ENCODE measurements at regions not wholly inside any gene's neighbourhood (a gene's known extent, or its start where the extent isn't known, plus 50 kb on each side); places are given as distances from the start of the nearest gene placed in this dataset.

- ChIA-PET CTCF (ENCODE audit: low intra/inter-chr PET ratio) (no interaction called here), POLR2A (no interaction called here)
- intact Hi-C loops (cut with micrococcal nuclease) (no loop called here), in situ Hi-C loops (cut with MboI) (no loop called here)
- Histone ChIP-seq H3K4me2 (ENCODE audit: insufficient read depth, low read length) (no peak overlapping the region), H3K9me3 (replicated peaks; ENCODE audit: control insufficient read depth, insufficient read depth, low read depth, low read length) (no peaks in the 10 kb centered on the region), H3K27ac (ENCODE audit: extremely low read depth, low read depth, low read length) (no peak overlapping the region), H4K20me1 (replicated peaks; ENCODE audit: control insufficient read depth, insufficient read depth, low read length) (no peaks in the 10 kb centered on the region), H3K9me1 (ENCODE audit: control insufficient read depth, insufficient read depth, low read length) (no peaks in the 10 kb centered on the region), H3K4me1 (replicated peaks in 1 of 2; ENCODE audit: control insufficient read depth in 2 of 2, insufficient read depth in 2 of 2, low read length in 2 of 2) (no peaks in the 10 kb centered on the region), H2AFZ (ENCODE audit: low read depth, low read length) (no peak overlapping the region), H3K9ac (ENCODE audit: insufficient read depth in 1 of 2, low read depth in 2 of 2, low read length in 2 of 2) (no peak overlapping the region), H3K79me2 (ENCODE audit: control insufficient read depth, insufficient read depth, low read length) (no peaks in the 10 kb centered on the region), H3K36me3 (ENCODE audit: control insufficient read depth, insufficient read depth, low read length) (no peaks in the 10 kb centered on the region), H3K27me3 (ENCODE audit: control insufficient read depth in 2 of 2, insufficient read depth in 2 of 2, low read length in 2 of 2) (no peaks in the 10 kb centered on the region), H3K4me3 (no peak overlapping the region)
- ATAC-seq (no peak), FAIRE-seq (no peak), DNase-seq (ENCODE audit: extremely low read depth in 1 of 4, low spot score in 3 of 4) (no peak)
- BruUV-seq (replicated peaks): no TSS peak
- whole genome bisulfite sequencing (ENCODE audit: insufficient coverage, low coverage, missing lambda C conversion rate): 0% methylated on average over 2 of the region's 2 CpGs
- TF ChIP-seq, protein P1, sequence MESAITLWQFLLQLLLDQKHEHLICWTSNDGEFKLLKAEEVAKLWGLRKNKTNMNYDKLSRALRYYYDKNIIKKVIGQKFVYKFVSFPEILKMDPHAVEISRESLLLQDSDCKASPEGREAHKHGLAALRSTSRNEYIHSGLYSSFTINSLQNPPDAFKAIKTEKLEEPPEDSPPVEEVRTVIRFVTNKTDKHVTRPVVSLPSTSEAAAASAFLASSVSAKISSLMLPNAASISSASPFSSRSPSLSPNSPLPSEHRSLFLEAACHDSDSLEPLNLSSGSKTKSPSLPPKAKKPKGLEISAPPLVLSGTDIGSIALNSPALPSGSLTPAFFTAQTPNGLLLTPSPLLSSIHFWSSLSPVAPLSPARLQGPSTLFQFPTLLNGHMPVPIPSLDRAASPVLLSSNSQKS (CRISPR knock-in tag; IDR thresholded peaks at IDR 0.05): no peak
- no peak for TF ChIP-seq ZBTB17 (CRISPR knock-in tag; IDR thresholded peaks at IDR 0.05)
- no peak for TF ChIP-seq ZBTB40 (IDR thresholded peaks at IDR 0.05)
- no peak for TF ChIP-seq ZBTB40 (CRISPR knock-in tag; IDR thresholded peaks at IDR 0.05)
- no peak for TF ChIP-seq HNRNPUL1 (IDR thresholded peaks at IDR 0.05; ENCODE audit: low read length)
- TF ChIP-seq ZZZ3 (IDR thresholded peaks at IDR 0.05): no peak
- no peak for TF ChIP-seq HCFC1 (IDR thresholded peaks at IDR 0.05; ENCODE audit: low read depth, low read length)
- TF ChIP-seq POLR3A (IDR thresholded peaks at IDR 0.05; ENCODE audit: borderline replicate concordance, extremely low read depth, insufficient read depth, insufficient read length): no peak
- no peak for TF ChIP-seq ZBED1 (IDR thresholded peaks at IDR 0.05)
- TF ChIP-seq, protein P2, sequence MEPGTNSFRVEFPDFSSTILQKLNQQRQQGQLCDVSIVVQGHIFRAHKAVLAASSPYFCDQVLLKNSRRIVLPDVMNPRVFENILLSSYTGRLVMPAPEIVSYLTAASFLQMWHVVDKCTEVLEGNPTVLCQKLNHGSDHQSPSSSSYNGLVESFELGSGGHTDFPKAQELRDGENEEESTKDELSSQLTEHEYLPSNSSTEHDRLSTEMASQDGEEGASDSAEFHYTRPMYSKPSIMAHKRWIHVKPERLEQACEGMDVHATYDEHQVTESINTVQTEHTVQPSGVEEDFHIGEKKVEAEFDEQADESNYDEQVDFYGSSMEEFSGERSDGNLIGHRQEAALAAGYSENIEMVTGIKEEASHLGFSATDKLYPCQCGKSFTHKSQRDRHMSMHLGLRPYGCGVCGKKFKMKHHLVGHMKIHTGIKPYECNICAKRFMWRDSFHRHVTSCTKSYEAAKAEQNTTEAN (CRISPR knock-in tag; IDR thresholded peaks at IDR 0.05): no peak
- TF ChIP-seq CREM (IDR thresholded peaks at IDR 0.05; ENCODE audit: low read depth): no peak
- TF ChIP-seq TFAM (CRISPR knock-in tag; conservative IDR thresholded peaks at IDR 0.05): no peak
- no peak for TF ChIP-seq GABPB2 (CRISPR knock-in tag; conservative IDR thresholded peaks at IDR 0.05)
- no peak for TF ChIP-seq HMG20B (CRISPR knock-in tag; IDR thresholded peaks at IDR 0.05)
- TF ChIP-seq NFRKB (IDR thresholded peaks at IDR 0.05; ENCODE audit: low read depth): no peak
Observed at GRCh38 chr18:42404151-42404550, 449.1 kb downstream of the PIK3C3 start.
